Kidney (tissue), 13 donors: ENCODE measurements at regions not wholly inside any gene's neighbourhood (a gene's known extent, or its start where the extent isn't known, plus 50 kb on each side); places are given as distances from the start of the nearest gene placed in this dataset.
A peak's percentile ranks its signal among the peaks of the same experiment; 100 is the strongest.

ENCODE experiments used
- DNase-seq, 5 donors: peaks; one replicate each; pipeline ENCODE4 v3.0.0-alpha.2; 2013 to 2020
- FAIRE-seq: peaks from 2 replicates; lab custom pipeline; 2012; peaks lifted over from hg19 to GRCh38; lab: Jason Lieb, UNC
- H3K27ac ChIP-seq, 2 donors: one replicate each; pipeline ENCODE4 v1.7.0; 2013; ENCODE audit warnings: low read depth in 2 of 2, low read length in 2 of 2, inconsistent platforms in 1 of 2
- H3K27me3 ChIP-seq: one replicate; pipeline ENCODE4 v1.7.1; 2013; ENCODE audit warnings: low read length, inconsistent platforms; ENCODE audit not compliant: control insufficient read depth, insufficient read depth
- H3K36me3 ChIP-seq, 3 donors: one replicate each; pipeline versions ENCODE4 v1.7.0 to v1.7.1; 2013; ENCODE audit warnings: low read length in 3 of 3, control low read depth in 1 of 3, inconsistent platforms in 1 of 3; ENCODE audit not compliant: insufficient read depth in 3 of 3, control insufficient read depth in 2 of 3
- H3K4me1 ChIP-seq, 3 donors: one replicate each; pipeline versions ENCODE4 v1.7.0 to v1.7.1; 2013; ENCODE audit warnings: low read length in 3 of 3, inconsistent platforms in 1 of 3, low read depth in 1 of 3; ENCODE audit not compliant: control insufficient read depth in 2 of 3, insufficient read depth in 2 of 3
- H3K4me3 ChIP-seq, 3 donors: one replicate each; pipeline versions ENCODE4 v1.7.0 to v1.8.1; 2013; ENCODE audit warnings: low read length in 3 of 3, control low read depth in 1 of 3, inconsistent platforms in 1 of 3
- H3K9ac ChIP-seq, 3 donors: one replicate each; pipeline versions ENCODE4 v1.7.0 to v1.7.1; 2013; ENCODE audit warnings: low read length in 3 of 3, control low read depth in 1 of 3, inconsistent platforms in 1 of 3
- H3K9me3 ChIP-seq, 3 donors: one replicate each; pipeline versions ENCODE4 v1.7.0 to v1.7.1; 2013; ENCODE audit warnings: low read length in 3 of 3, control low read depth in 1 of 3, inconsistent platforms in 1 of 3; ENCODE audit not compliant: control insufficient read depth in 2 of 3, insufficient read depth in 1 of 3
- intact Hi-C: fragments of 100-400 bp; cut with DNase I; formaldehyde crosslinking; loops from one replicate; pipeline ENCODE4 v1.11.1; 2022
- TF ChIP-seq, protein P1 (sequence below): IDR thresholded peaks from 3 replicates; pipeline ENCODE4 v1.5.1; 2012; ENCODE audit warnings: mild to moderate bottlenecking, moderate library complexity, borderline replicate concordance; ENCODE audit not compliant: insufficient read depth; ENCODE audit errors: extremely low read depth
- donor health status: control.
- donor health status: control.
- donor health status: control.
- donor health status: control.
- donor health status: control.
- donor health status: DM: yes; HTN: yes; CAD: no.
- donor health status: Normal renal cell carcinoma (clear cell type).

DNA sequence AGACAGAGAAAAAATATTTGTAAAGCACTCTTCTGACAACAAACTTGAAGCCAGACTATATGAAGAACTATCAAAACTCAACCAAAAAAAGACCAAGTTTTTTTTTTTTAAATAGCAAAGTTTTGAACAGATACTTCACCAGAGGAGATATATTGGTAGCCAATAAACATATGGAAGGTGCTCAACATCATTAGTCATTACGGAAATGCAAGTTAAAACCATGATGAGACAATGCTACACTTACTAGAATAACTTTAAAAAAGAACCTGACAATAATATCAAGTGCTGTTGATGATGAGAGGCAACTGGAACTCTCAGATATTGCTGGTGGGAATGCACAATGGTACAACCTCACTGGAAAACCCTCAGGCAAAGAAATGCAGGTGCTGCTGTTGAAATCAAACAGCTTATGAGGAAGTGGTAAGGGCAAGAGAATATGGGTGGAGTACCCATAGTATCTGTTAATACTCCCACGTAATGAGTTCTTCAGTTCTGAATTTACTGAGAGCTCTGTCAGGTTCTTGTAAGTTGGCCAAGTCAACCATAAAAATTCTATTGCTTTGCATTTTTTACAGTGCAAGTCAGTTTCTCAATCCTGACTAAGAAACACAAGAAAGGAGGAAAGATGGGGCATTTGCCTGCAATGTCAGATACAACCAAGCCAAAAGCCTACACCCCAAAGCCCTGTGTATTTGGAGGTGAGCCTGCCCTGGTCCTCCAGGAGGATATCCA lies 87.3 kb upstream of the GNAQ start:
- FAIRE-seq (no peak), DNase-seq (no peak)
- no peaks in the 10 kb centered on the region for H3K4me1 ChIP-seq
- H3K9me3 ChIP-seq = no peaks in the 10 kb centered on the region
- H3K36me3 ChIP-seq = no peaks in the 10 kb centered on the region
- TF ChIP-seq, protein P1, sequence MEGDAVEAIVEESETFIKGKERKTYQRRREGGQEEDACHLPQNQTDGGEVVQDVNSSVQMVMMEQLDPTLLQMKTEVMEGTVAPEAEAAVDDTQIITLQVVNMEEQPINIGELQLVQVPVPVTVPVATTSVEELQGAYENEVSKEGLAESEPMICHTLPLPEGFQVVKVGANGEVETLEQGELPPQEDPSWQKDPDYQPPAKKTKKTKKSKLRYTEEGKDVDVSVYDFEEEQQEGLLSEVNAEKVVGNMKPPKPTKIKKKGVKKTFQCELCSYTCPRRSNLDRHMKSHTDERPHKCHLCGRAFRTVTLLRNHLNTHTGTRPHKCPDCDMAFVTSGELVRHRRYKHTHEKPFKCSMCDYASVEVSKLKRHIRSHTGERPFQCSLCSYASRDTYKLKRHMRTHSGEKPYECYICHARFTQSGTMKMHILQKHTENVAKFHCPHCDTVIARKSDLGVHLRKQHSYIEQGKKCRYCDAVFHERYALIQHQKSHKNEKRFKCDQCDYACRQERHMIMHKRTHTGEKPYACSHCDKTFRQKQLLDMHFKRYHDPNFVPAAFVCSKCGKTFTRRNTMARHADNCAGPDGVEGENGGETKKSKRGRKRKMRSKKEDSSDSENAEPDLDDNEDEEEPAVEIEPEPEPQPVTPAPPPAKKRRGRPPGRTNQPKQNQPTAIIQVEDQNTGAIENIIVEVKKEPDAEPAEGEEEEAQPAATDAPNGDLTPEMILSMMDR = no peak
- no peak overlapping the region for H3K27ac ChIP-seq
- H3K4me3 ChIP-seq = no peak overlapping the region
- H3K27me3 ChIP-seq = no peaks in the 10 kb centered on the region
- intact Hi-C loops = no loop called here
- H3K9ac ChIP-seq = no peak overlapping the region

DNA sequence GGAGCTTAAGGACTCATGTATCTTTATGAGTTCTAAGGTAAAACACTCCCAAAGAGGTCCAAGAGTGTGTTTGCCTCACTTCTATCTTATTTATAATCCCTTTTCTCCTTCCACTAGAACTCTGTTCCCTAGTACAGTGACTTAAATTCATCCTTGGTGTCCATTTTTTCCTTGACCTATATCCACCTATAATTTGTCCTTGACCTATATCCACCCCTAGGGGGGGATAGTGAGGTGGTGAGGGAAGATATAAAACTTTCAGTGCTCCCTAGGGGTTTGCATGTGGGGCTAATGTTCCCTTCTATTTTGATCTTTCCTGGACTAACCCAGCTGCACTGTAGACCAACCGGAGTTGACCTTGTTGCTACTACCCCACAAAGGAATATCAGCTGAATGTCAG lies 83.5 kb upstream of the GNAQ start:
- FAIRE-seq (no peak), DNase-seq (no peak)
- Histone ChIP-seq H3K36me3 (no peaks in the 10 kb centered on the region), H3K9me3 (no peaks in the 10 kb centered on the region), H3K27ac (no peak overlapping the region), H3K9ac (no peak overlapping the region), H3K4me1 (no peaks in the 10 kb centered on the region), H3K4me3 (no peak overlapping the region), H3K27me3 (no peaks in the 10 kb centered on the region)
- TF ChIP-seq, protein P1 = no peak
- intact Hi-C loops = no loop called here

DNA sequence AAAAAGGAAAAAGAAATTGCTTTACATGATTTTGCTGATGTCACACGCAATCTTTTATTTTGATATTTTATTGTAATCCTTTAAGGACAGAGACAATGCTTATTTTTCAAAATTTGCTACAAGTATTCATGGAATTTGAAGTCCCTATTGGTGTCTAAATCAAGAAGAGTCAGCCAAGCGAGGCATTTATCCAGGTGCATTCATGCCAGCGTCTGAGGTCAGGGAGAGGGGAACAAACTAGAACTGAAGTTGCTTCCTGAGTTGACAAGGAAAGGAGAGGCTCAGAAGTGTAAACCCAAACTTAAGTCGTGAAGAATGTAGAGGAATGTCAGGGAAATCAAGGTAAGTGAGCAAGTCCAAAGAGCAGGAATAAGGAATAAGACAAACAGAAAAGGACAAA lies 83.0 kb upstream of the GNAQ start:
- Histone ChIP-seq H3K27me3 (no peaks in the 10 kb centered on the region), H3K9me3 (no peaks in the 10 kb centered on the region), H3K9ac (no peak overlapping the region), H3K27ac (no peak overlapping the region), H3K36me3 (no peaks in the 10 kb centered on the region), H3K4me3 (no peak overlapping the region), H3K4me1 (no peaks in the 10 kb centered on the region)
- intact Hi-C loops = no loop called here
- FAIRE-seq = no peak
- peak in 2 of 5 donors; percentile 12 to 13 for DNase-seq
- TF ChIP-seq, protein P1 = no peak

DNA sequence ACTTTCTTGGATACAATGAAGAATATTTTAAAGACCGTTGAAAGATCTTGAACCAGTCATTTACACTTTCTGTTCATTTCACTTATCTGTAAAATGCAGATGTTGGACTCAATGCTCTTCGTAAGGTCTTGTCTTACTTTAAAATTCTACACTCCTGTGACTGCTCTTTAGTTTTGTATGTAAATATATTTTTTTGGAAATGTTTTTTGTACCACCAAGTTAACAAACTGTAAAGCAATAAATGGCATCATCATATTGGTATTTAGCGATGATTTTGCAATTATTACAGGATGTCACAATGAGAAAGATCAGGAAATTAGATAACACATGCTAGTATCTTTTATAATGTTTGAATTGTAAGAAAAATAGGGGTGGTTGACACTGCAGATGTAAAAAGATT lies 80.8 kb upstream of the GNAQ start:
- H3K4me3 ChIP-seq = no peak overlapping the region
- intact Hi-C loops = no loop called here
- DNase-seq (no peak), FAIRE-seq (no peak)
- no peaks in the 10 kb centered on the region for H3K27me3 ChIP-seq
- no peaks in the 10 kb centered on the region for H3K36me3 ChIP-seq
- H3K9me3 ChIP-seq = no peaks in the 10 kb centered on the region
- TF ChIP-seq, protein P1 = no peak
- H3K9ac ChIP-seq = no peak overlapping the region
- H3K27ac ChIP-seq = no peak overlapping the region
- no peaks in the 10 kb centered on the region for H3K4me1 ChIP-seq
